K562 (cell line): ENCODE measurements at regions not wholly inside any gene's neighbourhood (a gene's known extent, or its start where the extent isn't known, plus 50 kb on each side); places are given as distances from the start of the nearest gene placed in this dataset.

Experiments
- ATF2 ChIP-seq: sonication (generic); formaldehyde crosslinking; IDR thresholded peaks from 2 replicates; pipeline ENCODE4 v1.8.1; 2022; ENCODE audit warnings: missing genetic modification reagents
- CCNT2 ChIP-seq: IDR thresholded peaks from 2 replicates; pipeline ENCODE4 v1.6.1; 2011; ENCODE audit warnings: borderline replicate concordance, low read depth, mild to moderate bottlenecking, moderate library complexity, mixed read lengths, low read length; ENCODE audit not compliant: insufficient read length; ENCODE audit errors: extremely low read depth
- CTCF ChIP-seq, 3 experiments: IDR thresholded peaks in 2 of 3; conservative IDR thresholded peaks in 1 of 3; 2 replicates each; pipeline ENCODE4 v1.5.1; 2011 to 2012; ENCODE audit warnings: low read length in 3 of 3, mild to moderate bottlenecking in 3 of 3, control low read depth in 2 of 3, improper control_type of control experiment in 1 of 3, inconsistent platforms in 1 of 3, low read depth in 1 of 3, mixed read lengths in 1 of 3, moderate library complexity in 1 of 3; ENCODE audit not compliant: insufficient read depth in 2 of 3
- HDAC8 ChIP-seq: fragments of 450-650 bp; IDR thresholded peaks from 2 replicates; pipeline ENCODE4 v1.6.1; 2016; ENCODE audit warnings: mild to moderate bottlenecking, missing genetic modification characterization, moderate library complexity, missing compliant biosample characterization
- MEF2A ChIP-seq: IDR thresholded peaks from 2 replicates; pipeline ENCODE4 v1.6.1; 2011; ENCODE audit warnings: low read depth, mild to moderate bottlenecking, low read length, moderate library complexity; ENCODE audit not compliant: control insufficient read depth
- MXI1 ChIP-seq: IDR thresholded peaks from 2 replicates; pipeline ENCODE4 v1.6.1; 2011; ENCODE audit warnings: low read depth, mild to moderate bottlenecking, improper control_type of control experiment, low read length
- NR3C1 ChIP-seq: sonication (generic); formaldehyde crosslinking; IDR thresholded peaks from 2 replicates; pipeline ENCODE4 v1.8.1; 2022; ENCODE audit warnings: missing genetic modification reagents
- TBP ChIP-seq: optimal IDR thresholded peaks from 2 replicates; pipeline ENCODE3; 2011; ENCODE audit warnings: low read depth, low read length, improper control_type of control experiment
- TGIF2 ChIP-seq: sonication (generic); formaldehyde crosslinking; IDR thresholded peaks from 2 replicates; pipeline ENCODE4 v1.8.1; 2022; ENCODE audit warnings: mild to moderate bottlenecking, missing genetic modification reagents, moderate library complexity
- ZNF311 ChIP-seq: fragments of 250-450 bp; sonication (Bioruptor Pico); IDR thresholded peaks from 2 replicates; pipeline ENCODE4 v1.4.0; 2020; ENCODE audit warnings: mild to moderate bottlenecking, moderate library complexity
- ZNF707 ChIP-seq: fragments of 250-450 bp; sonication (Bioruptor Pico); conservative IDR thresholded peaks from 2 replicates; pipeline ENCODE4 v1.8.0; 2022; ENCODE audit warnings: inconsistent platforms, mild to moderate bottlenecking, moderate library complexity
- TF ChIP-seq, protein P1 (sequence below): fragments of 250-450 bp; sonication (Bioruptor Pico); IDR thresholded peaks from 2 replicates; pipeline ENCODE4 v1.8.0; 2021; ENCODE audit warnings: borderline replicate concordance, mild to moderate bottlenecking, moderate library complexity; ENCODE audit not compliant: poor library complexity, severe bottlenecking
- TF ChIP-seq, protein P2 (sequence below): sonication (generic); formaldehyde crosslinking; IDR thresholded peaks from 2 replicates; pipeline ENCODE4 v1.8.1; 2023; ENCODE audit warnings: mild to moderate bottlenecking, missing genetic modification reagents

- no peak for TF ChIP-seq ZNF707 (CRISPR knock-in tag)
- TF ChIP-seq NR3C1 (CRISPR knock-in tag): no peak
- TF ChIP-seq MEF2A: no peak
- TF ChIP-seq MXI1: no peak
- no peak for TF ChIP-seq CTCF (IDR thresholded peaks at IDR 0.05 in 2 of 3, conservative IDR thresholded peaks at IDR 0.05 in 1 of 3; ENCODE audit: insufficient read depth in 2 of 3, low read depth in 1 of 3, low read length in 3 of 3)
- TF ChIP-seq CCNT2: no peak
- TF ChIP-seq, protein P1, sequence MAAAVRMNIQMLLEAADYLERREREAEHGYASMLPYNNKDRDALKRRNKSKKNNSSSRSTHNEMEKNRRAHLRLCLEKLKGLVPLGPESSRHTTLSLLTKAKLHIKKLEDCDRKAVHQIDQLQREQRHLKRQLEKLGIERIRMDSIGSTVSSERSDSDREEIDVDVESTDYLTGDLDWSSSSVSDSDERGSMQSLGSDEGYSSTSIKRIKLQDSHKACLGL: no peak
- no peak for TF ChIP-seq TBP
- TF ChIP-seq TGIF2 (CRISPR knock-in tag): no peak
- no peak for TF ChIP-seq HDAC8
- TF ChIP-seq ZNF311: no peak
- TF ChIP-seq, protein P2, sequence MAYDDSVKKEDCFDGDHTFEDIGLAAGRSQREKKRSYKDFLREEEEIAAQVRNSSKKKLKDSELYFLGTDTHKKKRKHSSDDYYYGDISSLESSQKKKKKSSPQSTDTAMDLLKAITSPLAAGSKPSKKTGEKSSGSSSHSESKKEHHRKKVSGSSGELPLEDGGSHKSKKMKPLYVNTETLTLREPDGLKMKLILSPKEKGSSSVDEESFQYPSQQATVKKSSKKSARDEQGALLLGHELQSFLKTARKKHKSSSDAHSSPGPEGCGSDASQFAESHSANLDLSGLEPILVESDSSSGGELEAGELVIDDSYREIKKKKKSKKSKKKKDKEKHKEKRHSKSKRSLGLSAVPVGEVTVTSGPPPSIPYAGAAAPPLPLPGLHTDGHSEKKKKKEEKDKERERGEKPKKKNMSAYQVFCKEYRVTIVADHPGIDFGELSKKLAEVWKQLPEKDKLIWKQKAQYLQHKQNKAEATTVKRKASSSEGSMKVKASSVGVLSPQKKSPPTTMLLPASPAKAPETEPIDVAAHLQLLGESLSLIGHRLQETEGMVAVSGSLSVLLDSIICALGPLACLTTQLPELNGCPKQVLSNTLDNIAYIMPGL (CRISPR knock-in tag): no peak
- no peak for TF ChIP-seq ATF2 (CRISPR knock-in tag)
These were observed 719.9 kb downstream of the ADCYAP1 start for GRCh38 chr18:1624612-1625011.
